Head of caudate nucleus (tissue), 42 donors: ENCODE measurements at regions not wholly inside any gene's neighbourhood (a gene's known extent, or its start where the extent isn't known, plus 50 kb on each side); places are given as distances from the start of the nearest gene placed in this dataset.
"Not testable (repeated sequence)": the region's sequence is repeated elsewhere in the genome, so short reads cannot be mapped to it uniquely, and the experiment has no call there.

Source experiments
- DNase-seq, 42 donors: peaks; one replicate each; pipeline versions ENCODE4 v3.0.0 to v3.0.0-alpha.2; 2020 to 2021; ENCODE audit warnings: mixed read lengths in 7 of 42
- intact Hi-C: fragments of 100-400 bp; cut with DNase I; formaldehyde crosslinking; loops from one replicate; pipeline ENCODE4 v1.15.0; 2022

GRCh38 chr10:37067576-37067975, 57.8 kb upstream of the ANKRD30A start:
- DNase-seq = no peak
- intact Hi-C loops = no loop called here

- DNase-seq, intact Hi-C loops: not testable (repeated sequence)
Measured at GRCh38 chr10:37062296-37062695, 63.1 kb upstream of the ANKRD30A start.

- intact Hi-C loops = no loop called here
- no peak for DNase-seq
Measured at GRCh38 chr10:37057261-37057660, 68.1 kb upstream of the ANKRD30A start.

DNA sequence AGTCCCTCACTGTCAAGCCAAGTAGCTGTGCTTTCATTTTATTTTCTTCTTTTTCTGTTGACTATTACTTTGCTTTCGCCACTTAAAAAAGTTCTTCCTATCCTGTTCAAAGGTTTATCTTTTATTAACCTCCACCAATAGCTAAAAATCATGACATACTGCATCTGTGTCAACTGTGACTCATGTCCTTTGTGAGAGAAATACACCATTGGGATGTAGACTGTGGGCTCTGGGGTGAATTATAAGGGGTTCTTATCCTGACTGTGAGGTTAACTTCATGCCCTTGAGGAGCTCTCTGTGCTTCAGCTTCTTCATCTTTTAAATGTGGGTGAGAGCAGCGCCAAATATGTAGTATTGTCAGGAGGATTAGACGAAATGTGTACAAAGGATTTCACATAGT, 71.9 kb upstream of the ANKRD30A start:
- no peak for DNase-seq
- intact Hi-C loops = no loop called here

GRCh38 chr10:37049982-37050381, 75.4 kb upstream of the ANKRD30A start:
- intact Hi-C loops, DNase-seq: not testable (repeated sequence)

DNA sequence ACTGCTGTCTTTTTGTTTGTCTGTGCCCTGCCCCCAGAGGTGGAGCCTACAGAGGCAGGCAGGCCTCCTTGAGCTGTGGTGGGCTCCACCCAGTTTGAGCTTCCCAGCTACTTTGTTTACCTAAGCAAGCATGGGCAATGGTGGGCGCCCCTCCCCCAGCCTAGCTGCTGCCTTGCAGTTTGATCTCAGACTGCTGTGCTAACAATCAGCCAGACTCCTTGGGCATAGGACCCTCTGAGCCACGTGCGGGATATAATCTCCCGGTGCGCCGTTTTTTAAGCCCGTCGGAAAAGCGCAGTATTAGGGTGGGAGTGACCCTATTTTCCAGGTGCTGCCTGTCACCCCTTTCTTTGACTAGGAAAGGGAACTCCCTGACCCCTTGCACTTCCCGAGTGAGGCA, 81.1 kb upstream of the ANKRD30A start:
- intact Hi-C loops, DNase-seq: not testable (repeated sequence)

DNA sequence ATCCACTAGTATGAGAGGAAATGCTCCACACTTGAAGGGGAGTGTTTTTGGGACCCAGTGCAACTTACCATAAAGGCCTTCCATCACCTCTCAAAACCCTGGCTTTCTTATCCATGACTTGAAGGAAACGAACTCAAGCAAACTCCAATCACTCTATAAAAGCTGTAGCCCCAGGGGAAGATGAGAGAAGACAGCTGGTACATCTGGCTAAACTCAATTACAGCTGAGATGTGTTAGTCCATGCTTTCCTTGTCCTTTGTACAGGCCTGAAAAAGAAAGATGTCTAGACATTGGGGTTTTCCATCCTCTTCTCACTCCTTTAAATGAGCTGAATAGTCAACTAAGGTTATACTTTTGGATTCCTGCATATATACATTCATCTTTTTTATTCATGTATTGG, 89.5 kb upstream of the ANKRD30A start:
- no peak for DNase-seq
- intact Hi-C loops = no loop called here

DNA sequence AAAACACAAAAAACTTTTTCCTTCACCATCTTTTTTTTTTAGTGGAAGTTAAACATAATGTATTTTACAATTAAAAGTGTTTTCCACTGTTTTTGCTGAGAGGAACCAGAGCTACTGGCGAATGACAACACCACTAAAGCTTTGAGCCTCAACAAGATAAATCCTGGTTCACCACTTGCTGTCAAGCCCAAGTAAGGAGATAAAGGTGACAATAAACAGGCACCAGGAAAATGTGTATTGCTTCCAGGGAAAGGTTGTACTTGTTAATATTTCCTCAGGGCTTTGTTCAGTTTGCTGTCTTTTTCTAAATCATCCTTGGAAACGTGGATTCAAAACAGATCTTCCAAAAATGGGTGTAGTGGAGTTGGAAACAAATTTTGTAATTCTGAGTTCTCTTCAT, 109.9 kb upstream of the ANKRD30A start:
- no peak for DNase-seq
- intact Hi-C loops = no loop called here

DNA sequence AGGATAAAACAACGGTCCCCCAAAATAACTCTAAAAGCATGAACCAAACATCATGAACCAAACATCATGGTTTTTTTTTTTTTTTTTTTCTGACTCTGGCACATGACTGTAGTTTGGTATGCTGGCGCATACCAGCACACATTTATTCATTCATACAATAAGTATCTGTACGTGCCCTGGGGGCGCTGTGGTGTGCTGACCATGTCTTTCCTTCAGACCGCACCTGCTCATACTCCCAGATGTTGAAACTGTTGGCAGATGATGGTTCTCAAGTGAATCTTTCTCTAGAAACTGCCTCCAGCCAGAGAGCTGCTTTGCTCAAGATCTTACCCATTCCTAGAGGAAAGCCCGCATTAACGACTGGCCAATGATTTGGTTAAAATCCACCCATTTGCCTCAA, 114.7 kb upstream of the ANKRD30A start:
- no peak for DNase-seq
- intact Hi-C loops = no loop called here

DNA sequence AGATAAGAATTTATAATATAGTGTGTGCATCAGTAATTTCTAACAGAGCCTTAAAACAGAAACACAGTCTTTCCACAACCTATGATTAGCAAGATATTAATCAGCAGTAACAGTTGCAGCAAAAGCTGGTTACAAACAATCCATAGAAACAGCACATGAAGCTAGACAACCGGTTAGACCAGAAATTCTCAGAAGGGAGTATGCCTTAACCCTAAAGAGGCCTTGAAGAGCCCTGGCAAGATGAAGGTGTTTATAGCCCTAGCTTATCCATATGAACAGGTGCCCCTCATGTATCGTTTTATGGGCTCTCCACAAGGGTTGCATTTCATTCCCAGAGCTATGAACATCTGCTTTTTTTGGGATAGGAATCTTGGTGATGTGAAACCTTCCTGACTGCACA, 117.1 kb upstream of the ANKRD30A start:
- intact Hi-C loops, DNase-seq: not testable (repeated sequence)

DNA sequence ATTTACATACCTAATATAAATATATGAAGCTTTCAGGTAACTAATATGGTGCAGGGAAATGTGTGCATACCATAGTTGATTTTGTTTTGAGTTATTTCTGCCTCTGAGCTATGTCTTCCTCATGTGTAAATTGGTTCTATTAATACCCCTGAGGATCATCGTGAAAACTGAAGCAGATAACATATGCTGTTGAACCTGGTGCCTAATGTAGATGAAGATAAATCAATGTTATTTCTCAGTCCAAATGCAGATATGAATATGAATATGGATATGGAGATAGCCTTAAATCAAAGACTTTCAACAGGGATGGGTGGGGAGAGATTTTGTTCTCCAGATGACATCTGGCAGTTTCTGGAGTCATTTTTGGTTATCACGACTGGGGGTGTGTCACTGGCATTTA, 122.3 kb upstream of the ANKRD30A start:
- intact Hi-C loops = no loop called here

DNA sequence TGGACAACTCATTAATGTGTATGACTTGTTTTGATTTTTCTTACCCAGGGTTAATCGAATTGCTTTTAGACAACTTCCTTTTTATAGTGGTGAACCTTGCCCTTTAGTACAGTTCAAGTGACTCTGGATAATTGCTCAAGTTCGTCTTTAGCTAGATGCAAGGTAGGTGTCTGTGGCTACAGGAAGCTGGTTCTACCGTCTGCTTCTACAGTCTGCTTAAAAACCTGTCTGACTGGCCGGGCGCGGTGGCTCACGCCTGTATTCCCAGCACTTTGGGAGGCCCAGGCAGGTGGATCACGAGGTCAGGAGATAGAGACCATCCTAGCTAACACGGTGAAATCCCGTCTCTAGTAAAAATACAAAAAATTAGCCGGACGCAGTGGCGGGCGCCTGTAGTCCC, 129.6 kb upstream of the ANKRD30A start:
- DNase-seq, intact Hi-C loops: not testable (repeated sequence)

More for the DNA sequence above, 122.3 kb upstream of the ANKRD30A start:
- DNase-seq = no peak

DNA sequence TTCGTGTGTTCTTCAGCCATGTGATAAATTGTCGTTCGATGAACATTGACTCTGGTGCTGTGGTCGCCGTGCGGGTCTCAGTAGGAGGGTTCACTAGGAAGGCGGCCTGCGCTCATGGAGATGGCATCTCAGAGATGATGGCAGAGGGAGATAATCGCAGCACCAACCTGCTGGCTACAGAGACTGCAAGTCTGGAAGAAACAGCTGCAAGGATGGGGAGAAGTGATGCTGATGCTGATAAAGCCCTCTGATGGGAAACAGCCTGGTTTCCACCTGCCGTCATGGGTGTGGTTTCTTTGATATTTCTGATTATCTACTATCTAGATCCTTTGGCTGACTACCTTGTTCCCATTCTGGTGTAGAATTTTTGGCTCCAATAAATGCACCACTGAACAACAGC, 130.5 kb upstream of the ANKRD30A start:
- DNase-seq = no peak

DNA sequence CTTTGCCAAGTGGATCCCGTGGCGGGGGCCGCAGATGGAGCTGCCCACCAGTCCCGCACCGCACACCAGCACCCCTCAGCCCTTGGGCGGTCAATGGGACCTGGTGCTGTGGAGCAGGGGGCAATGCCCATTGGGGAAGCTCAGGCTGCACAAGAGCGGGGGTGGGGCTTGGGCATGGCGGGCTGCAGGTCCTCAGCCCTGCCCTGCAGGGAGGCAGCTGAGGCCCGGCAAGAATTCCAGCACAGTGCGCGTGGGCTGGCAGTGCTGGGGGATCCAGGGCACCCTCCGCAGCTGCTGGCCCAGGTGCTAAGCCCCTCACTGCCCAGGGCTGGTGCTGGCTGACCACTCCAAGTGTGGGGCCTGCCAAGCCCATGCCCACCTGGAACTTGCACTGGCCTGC, 136.2 kb upstream of the ANKRD30A start:
- DNase-seq = no peak
- intact Hi-C loops = no loop called here

More for the DNA sequence above, 130.5 kb upstream of the ANKRD30A start:
- intact Hi-C loops = no loop called here

GRCh38 chr10:36946598-36946997, 178.8 kb upstream of the ANKRD30A start:
- intact Hi-C loops = no loop called here
- DNase-seq = peak in 4 of 42 donors; percentile 2 to 22 (median 10)

GRCh38 chr10:36943544-36943943, 181.9 kb upstream of the ANKRD30A start:
- DNase-seq = no peak
- intact Hi-C loops = no loop called here

DNA sequence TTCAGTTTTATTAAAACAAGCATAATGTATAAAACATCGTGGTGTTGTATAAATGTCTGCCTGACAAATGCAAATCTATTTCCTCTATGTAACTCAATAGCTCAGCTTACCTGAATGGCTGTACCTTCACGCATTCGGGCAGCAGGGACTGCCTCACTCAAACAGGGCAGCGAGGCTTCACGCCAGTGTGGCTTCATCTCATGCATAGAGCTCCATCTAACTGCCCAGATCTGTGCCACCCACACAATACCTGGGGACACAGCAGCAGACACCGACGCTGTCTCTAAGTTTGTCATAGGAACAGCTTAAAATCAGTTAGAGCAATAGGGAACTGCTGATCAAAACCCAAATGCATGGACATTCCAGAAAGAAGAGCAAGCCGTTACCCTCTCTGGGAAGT, 182.8 kb upstream of the ANKRD30A start:
- DNase-seq = no peak
- intact Hi-C loops = no loop called here

GRCh38 chr10:36903040-36903439, 222.4 kb upstream of the ANKRD30A start:
- intact Hi-C loops = no loop called here
- DNase-seq = no peak

GRCh38 chr10:36899652-36900051, 225.7 kb upstream of the ANKRD30A start:
- intact Hi-C loops = no loop called here
- no peak for DNase-seq

DNA sequence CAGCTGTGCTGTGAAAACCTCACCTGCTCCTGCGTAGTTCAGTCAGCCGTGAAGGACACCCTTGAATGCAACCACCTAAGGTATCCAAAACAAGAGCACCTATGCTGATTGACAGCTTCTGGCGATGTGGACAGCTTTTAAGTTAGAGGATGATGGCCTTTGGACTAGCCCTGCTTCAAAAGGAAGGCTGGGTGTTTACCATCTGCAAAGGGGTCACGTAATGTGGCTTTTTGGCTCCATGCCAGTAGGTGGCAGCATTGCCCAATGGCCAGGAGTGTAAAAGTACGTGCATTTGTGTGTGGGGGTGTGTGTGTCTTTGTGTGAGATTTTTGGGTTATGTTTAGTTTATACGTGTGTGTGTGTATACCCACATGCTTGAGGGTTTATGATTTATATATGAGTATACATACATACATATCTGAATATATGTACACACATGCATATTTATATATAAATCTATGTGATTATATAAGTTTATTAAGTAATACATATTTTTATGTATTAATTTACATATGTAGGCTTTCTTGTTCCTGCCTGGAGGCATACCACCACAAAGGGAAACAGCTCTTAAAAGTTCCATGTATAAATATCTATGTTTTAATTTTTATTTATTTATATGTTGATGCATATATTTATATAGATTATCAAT, 236.3 kb upstream of the ANKRD30A start:
- DNase-seq = peak; percentile 37 to 89 (median 68)
- intact Hi-C loops = no loop called here

- DNase-seq = no peak
- intact Hi-C loops = no loop called here
Measured at GRCh38 chr10:36886303-36886891, 239.0 kb upstream of the ANKRD30A start.
